HG03103 (cell line): ENCODE measurements at regions not wholly inside any gene's neighbourhood (a gene's known extent, or its start where the extent isn't known, plus 50 kb on each side); places are given as distances from the start of the nearest gene placed in this dataset.

Experiments used
- ATAC-seq: cut with Tn5 transposase; IDR thresholded peaks from one replicate; pipeline ENCODE4 v1.9.1; 2021; ENCODE audit warnings: low read depth; ENCODE audit not compliant: unreplicated experiment

- ATAC-seq: no peak
Observed at GRCh38 chr22:48980409-48980808, 847.3 kb downstream of the BRD1 start.

GRCh38 chr22:48979482-48979881 is 848.2 kb downstream of the BRD1 start:
- no peak for ATAC-seq

GRCh38 chr22:48976556-48977535 is 850.8 kb downstream of the BRD1 start:
- ATAC-seq: no peak

GRCh38 chr22:48975886-48976285 is 851.8 kb downstream of the BRD1 start:
- no peak for ATAC-seq

- no peak for ATAC-seq
Observed at GRCh38 chr22:48975316-48975741, 852.3 kb downstream of the BRD1 start.

GRCh38 chr22:48974443-48975315 is 853.0 kb downstream of the BRD1 start:
- no peak for ATAC-seq

- no peak for ATAC-seq
Observed at GRCh38 chr22:48973694-48974041, 854.0 kb downstream of the BRD1 start.

- no peak for ATAC-seq
Observed at GRCh38 chr22:48972979-48973693, 854.5 kb downstream of the BRD1 start.

- ATAC-seq: no peak
Observed at GRCh38 chr22:48968201-48968959, 859.3 kb downstream of the BRD1 start.

- no peak for ATAC-seq
Observed at GRCh38 chr22:48963405-48963804, 864.3 kb downstream of the BRD1 start.

GRCh38 chr22:48961705-48962104 is 866.0 kb downstream of the BRD1 start:
- ATAC-seq: no peak

- no peak for ATAC-seq
Observed at GRCh38 chr22:48960980-48961660, 866.6 kb downstream of the BRD1 start.

- no peak for ATAC-seq
Observed at GRCh38 chr22:48960576-48960975, 867.1 kb downstream of the BRD1 start.

- no peak for ATAC-seq
Observed at GRCh38 chr22:48959496-48959895, 868.2 kb downstream of the BRD1 start.

- ATAC-seq: no peak
Observed at GRCh38 chr22:48957987-48958321, 869.7 kb downstream of the BRD1 start.

GRCh38 chr22:48957311-48957986 is 870.2 kb downstream of the BRD1 start:
- ATAC-seq: no peak

GRCh38 chr22:48955351-48956311 is 872.0 kb downstream of the BRD1 start:
- ATAC-seq: no peak

- no peak for ATAC-seq
Observed at GRCh38 chr22:48954781-48955311, 872.8 kb downstream of the BRD1 start.
